Activated CD4-positive, alpha-beta T cell treated with anti-CD3 and anti-CD28 coated beads for 36 hours (primary cell): ENCODE measurements at regions not wholly inside any gene's neighbourhood (a gene's known extent, or its start where the extent isn't known, plus 50 kb on each side); places are given as distances from the start of the nearest gene placed in this dataset.

Source experiments
- ATAC-seq: fragments of 200-7000 bp; cut with Tn5 transposase; one replicate; pipeline ENCODE4 v1.10.0; 2021; ENCODE audit warnings: mild to moderate bottlenecking, moderate library complexity
- CTCF ChIA-PET: fragments of 350-600 bp; sonication (Branson Sonifier 250); formaldehyde crosslinking; loops from one replicate; lab custom pipeline; 2021; ENCODE audit warnings: antibody characterized with exemption; lab: Charles Lee
- POLR2A ChIA-PET: fragments of 350-600 bp; sonication (Branson Sonifier 250); formaldehyde crosslinking; loops from one replicate; lab custom pipeline; 2021; ENCODE audit warnings: antibody characterized with exemption, inconsistent platforms; lab: Charles Lee
- DNase-seq: peaks from one replicate; pipeline ENCODE4 v3.0.0-alpha.2; 2020
- H3K27ac Mint-ChIP-seq: one replicate; pipeline ENCODE4 v1.8.0; 2021; ENCODE audit warnings: mixed read lengths
- H3K27me3 Mint-ChIP-seq: one replicate; pipeline ENCODE4 v1.8.0; 2021; ENCODE audit warnings: mixed read lengths
- H3K36me3 Mint-ChIP-seq: one replicate; pipeline ENCODE4 v1.8.0; 2021; ENCODE audit warnings: low read depth, mixed read lengths
- H3K4me1 Mint-ChIP-seq: one replicate; pipeline ENCODE4 v1.8.0; 2021; ENCODE audit warnings: mixed read lengths
- H3K4me3 Mint-ChIP-seq: one replicate; pipeline ENCODE4 v1.8.0; 2021; ENCODE audit warnings: mild to moderate bottlenecking, moderate library complexity, mixed read lengths
- H3K9me3 Mint-ChIP-seq: one replicate; pipeline ENCODE4 v1.8.0; 2021; ENCODE audit warnings: low read depth, mixed read lengths
- intact Hi-C, 2 experiments: fragments of 100-400 bp; cut with DNase I in 1 of 2; cut with micrococcal nuclease in 1 of 2; formaldehyde crosslinking; loops; one replicate each; pipeline versions ENCODE4 v1.14.2 to v1.15.1; 2022 to 2024; cut with DNase I, micrococcal nuclease

- ChIA-PET POLR2A (no interaction called here), CTCF (no interaction called here)
- intact Hi-C loops, result no loop called here
- H3K9me3 Mint-ChIP-seq, result peaks cover 10% of the 10 kb centered on the region
- H3K4me1 Mint-ChIP-seq, result no peaks in the 10 kb centered on the region
- DNase-seq (no peak), ATAC-seq (no peak)
- no peak overlapping the region for H3K4me3 Mint-ChIP-seq
- H3K27ac Mint-ChIP-seq, result no peak overlapping the region
- H3K36me3 Mint-ChIP-seq, result no peaks in the 10 kb centered on the region
- H3K27me3 Mint-ChIP-seq, result no peaks in the 10 kb centered on the region
These were observed 189.1 kb upstream of the TMEM132C start for GRCh38 chr12:128077917-128078298.

- Mint-ChIP-seq H3K27me3 (no peaks in the 10 kb centered on the region), H3K9me3 (peaks cover 10% of the 10 kb centered on the region), H3K27ac (no peak overlapping the region), H3K4me3 (no peak overlapping the region), H3K4me1 (no peaks in the 10 kb centered on the region), H3K36me3 (no peaks in the 10 kb centered on the region)
- intact Hi-C loops, result no loop called here
- DNase-seq (no peak), ATAC-seq (no peak)
- CTCF ChIA-PET, result no interaction called here
- POLR2A ChIA-PET, result no interaction called here
These were observed 188.5 kb upstream of the TMEM132C start for GRCh38 chr12:128078301-128078971.

GRCh38 chr12:128079446-128079845 lies 187.5 kb upstream of the TMEM132C start:
- H3K36me3 Mint-ChIP-seq, result no peaks in the 10 kb centered on the region
- intact Hi-C loops, result no loop called here
- no peak overlapping the region for H3K27ac Mint-ChIP-seq
- no peak overlapping the region for H3K4me3 Mint-ChIP-seq
- ChIA-PET CTCF (no interaction called here), POLR2A (no interaction called here)
- no peak for DNase-seq
- no peaks in the 10 kb centered on the region for H3K4me1 Mint-ChIP-seq
- no peak for ATAC-seq
- peaks cover 10% of the 10 kb centered on the region for H3K9me3 Mint-ChIP-seq
- no peaks in the 10 kb centered on the region for H3K27me3 Mint-ChIP-seq

GRCh38 chr12:128083132-128083729 lies 183.7 kb upstream of the TMEM132C start:
- Mint-ChIP-seq H3K4me3 (no peak overlapping the region), H3K36me3 (no peaks in the 10 kb centered on the region), H3K27me3 (no peaks in the 10 kb centered on the region), H3K27ac (no peak overlapping the region), H3K4me1 (no peaks in the 10 kb centered on the region), H3K9me3 (peaks cover 2% of the 10 kb centered on the region)
- intact Hi-C loops, result no loop called here
- DNase-seq, result no peak
- peak; percentile 57 for ATAC-seq
- ChIA-PET CTCF (no interaction called here), POLR2A (no interaction called here)

- CTCF ChIA-PET, result no interaction called here
- no peak overlapping the region for H3K27ac Mint-ChIP-seq
These were observed 178.0 kb upstream of the TMEM132C start for GRCh38 chr12:128088926-128089325.

GRCh38 chr12:128089961-128090360 lies 177.0 kb upstream of the TMEM132C start:
- DNase-seq, result no peak
- intact Hi-C loops, result no loop called here
- Mint-ChIP-seq H3K4me3 (no peak overlapping the region), H3K4me1 (no peaks in the 10 kb centered on the region), H3K27ac (no peak overlapping the region), H3K9me3 (peaks cover 2% of the 10 kb centered on the region), H3K27me3 (no peaks in the 10 kb centered on the region), H3K36me3 (no peaks in the 10 kb centered on the region)
- no peak for ATAC-seq
- CTCF ChIA-PET, result no interaction called here
- POLR2A ChIA-PET, result no interaction called here

More at GRCh38 chr12:128088926-128089325, 178.0 kb upstream of the TMEM132C start:
- Mint-ChIP-seq H3K9me3 (peaks cover 2% of the 10 kb centered on the region), H3K27me3 (no peaks in the 10 kb centered on the region), H3K4me3 (no peak overlapping the region), H3K36me3 (no peaks in the 10 kb centered on the region), H3K4me1 (no peaks in the 10 kb centered on the region)
- intact Hi-C loops, result no loop called here
- DNase-seq (no peak), ATAC-seq (no peak)
- POLR2A ChIA-PET, result interaction anchor here (0.6 kb wide), 1 partner anchor 34 kb away, joined by 3 read pairs; no protein-coding TSS in a partner anchor

GRCh38 chr12:128091101-128091720 lies 175.8 kb upstream of the TMEM132C start:
- no peak for DNase-seq
- intact Hi-C loops, result no loop called here
- POLR2A ChIA-PET, result no interaction called here
- Mint-ChIP-seq H3K36me3 (no peaks in the 10 kb centered on the region), H3K9me3 (peaks cover 2% of the 10 kb centered on the region), H3K4me1 (no peaks in the 10 kb centered on the region), H3K27ac (no peak overlapping the region), H3K27me3 (no peaks in the 10 kb centered on the region), H3K4me3 (no peak overlapping the region)
- ATAC-seq, result no peak
- CTCF ChIA-PET, result interaction anchor here (1.1 kb wide), 1 partner anchor 52 kb away, joined by 3 read pairs; no protein-coding TSS in a partner anchor

- no peaks in the 10 kb centered on the region for H3K27me3 Mint-ChIP-seq
- no peaks in the 10 kb centered on the region for H3K9me3 Mint-ChIP-seq
- POLR2A ChIA-PET, result no interaction called here
- ATAC-seq (no peak), DNase-seq (no peak)
- H3K4me1 Mint-ChIP-seq, result no peaks in the 10 kb centered on the region
- CTCF ChIA-PET, result interaction anchor here (1.1 kb wide), 1 partner anchor 52 kb away, joined by 3 read pairs; no protein-coding TSS in a partner anchor
- H3K36me3 Mint-ChIP-seq, result no peaks in the 10 kb centered on the region
- intact Hi-C loops, result no loop called here
- H3K4me3 Mint-ChIP-seq, result no peak overlapping the region
- H3K27ac Mint-ChIP-seq, result no peak overlapping the region
These were observed 175.0 kb upstream of the TMEM132C start for GRCh38 chr12:128091951-128092382.

GRCh38 chr12:128098730-128099129 lies 168.2 kb upstream of the TMEM132C start:
- DNase-seq (no peak), ATAC-seq (no peak)
- CTCF ChIA-PET, result no interaction called here
- no peaks in the 10 kb centered on the region for H3K36me3 Mint-ChIP-seq
- H3K4me3 Mint-ChIP-seq, result no peak overlapping the region
- POLR2A ChIA-PET, result no interaction called here
- H3K4me1 Mint-ChIP-seq, result no peaks in the 10 kb centered on the region
- H3K9me3 Mint-ChIP-seq, result peaks cover 8% of the 10 kb centered on the region
- no peak overlapping the region for H3K27ac Mint-ChIP-seq
- no peaks in the 10 kb centered on the region for H3K27me3 Mint-ChIP-seq
- intact Hi-C loops, result no loop called here

GRCh38 chr12:128103152-128103551 lies 163.8 kb upstream of the TMEM132C start:
- H3K27ac Mint-ChIP-seq, result no peak overlapping the region
- H3K9me3 Mint-ChIP-seq, result peaks cover 12% of the 10 kb centered on the region
- ATAC-seq (no peak), DNase-seq (no peak)
- H3K36me3 Mint-ChIP-seq, result no peaks in the 10 kb centered on the region
- POLR2A ChIA-PET, result no interaction called here
- H3K4me1 Mint-ChIP-seq, result no peaks in the 10 kb centered on the region
- intact Hi-C loops, result no loop called here
- CTCF ChIA-PET, result interaction anchor here (1.4 kb wide), 1 partner anchor 10 kb away, joined by 3 read pairs; no protein-coding TSS in a partner anchor
- no peaks in the 10 kb centered on the region for H3K27me3 Mint-ChIP-seq
- no peak overlapping the region for H3K4me3 Mint-ChIP-seq

GRCh38 chr12:128109236-128109635 lies 157.7 kb upstream of the TMEM132C start:
- no peak for ATAC-seq
- no peak for DNase-seq
- Mint-ChIP-seq H3K36me3 (no peaks in the 10 kb centered on the region), H3K27me3 (no peaks in the 10 kb centered on the region), H3K4me1 (no peaks in the 10 kb centered on the region), H3K9me3 (peaks cover 4% of the 10 kb centered on the region), H3K27ac (no peak overlapping the region), H3K4me3 (no peak overlapping the region)
- CTCF ChIA-PET, result no interaction called here
- POLR2A ChIA-PET, result no interaction called here
- intact Hi-C loops, result no loop called here

GRCh38 chr12:128109636-128110035 lies 157.3 kb upstream of the TMEM132C start:
- no peaks in the 10 kb centered on the region for H3K36me3 Mint-ChIP-seq
- H3K4me3 Mint-ChIP-seq, result no peak overlapping the region
- H3K4me1 Mint-ChIP-seq, result no peaks in the 10 kb centered on the region
- H3K9me3 Mint-ChIP-seq, result peaks cover under 1% of the 10 kb centered on the region
- H3K27ac Mint-ChIP-seq, result no peak overlapping the region
- CTCF ChIA-PET, result no interaction called here
- POLR2A ChIA-PET, result no interaction called here
- no peak for ATAC-seq
- no peak for DNase-seq
- no peaks in the 10 kb centered on the region for H3K27me3 Mint-ChIP-seq
- intact Hi-C loops, result no loop called here
